ENCODE measurements at regions not wholly inside any gene's neighbourhood (a gene's known extent, or its start where the extent isn't known, plus 50 kb on each side); places are given as distances from the start of the nearest gene placed in this dataset.

- TF ChIP-seq, protein P1, sequence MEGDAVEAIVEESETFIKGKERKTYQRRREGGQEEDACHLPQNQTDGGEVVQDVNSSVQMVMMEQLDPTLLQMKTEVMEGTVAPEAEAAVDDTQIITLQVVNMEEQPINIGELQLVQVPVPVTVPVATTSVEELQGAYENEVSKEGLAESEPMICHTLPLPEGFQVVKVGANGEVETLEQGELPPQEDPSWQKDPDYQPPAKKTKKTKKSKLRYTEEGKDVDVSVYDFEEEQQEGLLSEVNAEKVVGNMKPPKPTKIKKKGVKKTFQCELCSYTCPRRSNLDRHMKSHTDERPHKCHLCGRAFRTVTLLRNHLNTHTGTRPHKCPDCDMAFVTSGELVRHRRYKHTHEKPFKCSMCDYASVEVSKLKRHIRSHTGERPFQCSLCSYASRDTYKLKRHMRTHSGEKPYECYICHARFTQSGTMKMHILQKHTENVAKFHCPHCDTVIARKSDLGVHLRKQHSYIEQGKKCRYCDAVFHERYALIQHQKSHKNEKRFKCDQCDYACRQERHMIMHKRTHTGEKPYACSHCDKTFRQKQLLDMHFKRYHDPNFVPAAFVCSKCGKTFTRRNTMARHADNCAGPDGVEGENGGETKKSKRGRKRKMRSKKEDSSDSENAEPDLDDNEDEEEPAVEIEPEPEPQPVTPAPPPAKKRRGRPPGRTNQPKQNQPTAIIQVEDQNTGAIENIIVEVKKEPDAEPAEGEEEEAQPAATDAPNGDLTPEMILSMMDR (IDR thresholded peaks at IDR 0.05; ENCODE audit: low read depth, low read length): no peak
- no peak overlapping the region for H3K4me3 ChIP-seq (ENCODE audit: low read depth, low read length)
These were observed 1323.4 kb upstream of the ATXN8OS start for GRCh38 chr13:68784275-68784674.

- TF ChIP-seq, protein P1 (IDR thresholded peaks at IDR 0.05; ENCODE audit: low read depth, low read length): no peak
- no peak overlapping the region for H3K4me3 ChIP-seq (ENCODE audit: low read depth, low read length)
These were observed 1348.0 kb upstream of the ATXN8OS start for GRCh38 chr13:68759617-68760016.

DNA sequence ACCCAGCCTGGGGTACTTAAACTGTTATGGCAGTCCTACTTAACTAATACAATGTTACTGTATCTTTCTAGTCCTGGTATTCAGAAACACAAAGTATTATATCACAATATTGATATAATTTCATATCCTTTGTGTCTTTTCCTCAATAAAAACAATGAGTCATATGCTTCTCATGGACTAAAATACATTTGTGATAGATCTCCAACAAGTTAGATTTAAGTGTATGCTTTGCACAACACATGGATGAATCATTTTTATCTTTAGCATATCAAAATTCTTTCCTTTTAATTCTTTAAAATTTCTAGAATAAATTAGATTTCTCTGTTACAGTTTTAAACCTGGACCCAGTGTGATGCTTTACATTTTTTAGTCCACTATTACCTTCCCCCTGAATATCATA lies 1357.8 kb upstream of the ATXN8OS start:
- TF ChIP-seq, protein P1 (IDR thresholded peaks at IDR 0.05; ENCODE audit: low read depth, low read length): no peak

DNA sequence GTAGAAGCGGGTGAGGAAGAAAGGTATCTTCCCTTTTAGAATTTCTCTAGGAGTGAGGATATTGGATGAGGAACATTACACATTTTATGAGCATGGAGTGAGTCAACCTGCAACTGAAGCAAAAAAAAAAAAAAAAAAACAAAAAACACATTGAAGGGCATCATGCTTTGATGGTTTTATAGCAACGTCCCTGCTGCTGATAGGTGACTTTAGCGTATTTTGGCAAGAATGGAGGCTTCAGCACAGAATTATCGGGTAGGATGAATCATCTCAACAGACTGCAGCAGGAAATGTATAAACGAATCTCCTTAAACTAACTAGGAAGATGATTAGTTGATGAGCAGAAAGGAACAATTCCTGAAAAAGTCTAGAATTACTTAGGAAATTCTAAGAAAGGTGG lies 1359.6 kb upstream of the ATXN8OS start:
- TF ChIP-seq, protein P1 (IDR thresholded peaks at IDR 0.05; ENCODE audit: low read depth, low read length): no peak
- no peak overlapping the region for H3K4me3 ChIP-seq (ENCODE audit: low read depth, low read length)

More for the DNA sequence above, 1357.8 kb upstream of the ATXN8OS start:
- no peak overlapping the region for H3K4me3 ChIP-seq (ENCODE audit: low read depth, low read length)

DNA sequence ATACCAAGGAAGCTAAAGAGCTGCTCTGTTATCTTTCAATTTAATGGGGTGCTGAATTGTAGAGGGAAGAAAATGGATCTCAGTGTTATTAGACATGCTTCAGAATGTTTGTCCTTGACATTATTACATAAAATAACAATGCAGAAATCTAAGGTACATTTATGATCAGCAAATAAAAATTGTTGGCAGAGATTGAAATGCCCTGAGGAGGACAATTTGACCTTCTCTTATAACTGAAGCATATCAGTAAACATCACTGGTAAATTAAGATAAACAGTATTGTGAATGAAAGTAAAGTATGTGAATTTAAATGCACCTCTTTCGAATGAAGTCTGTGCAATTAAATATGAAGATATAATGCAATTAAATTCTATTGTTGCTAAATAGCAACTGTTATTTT lies 1362.1 kb upstream of the ATXN8OS start:
- TF ChIP-seq, protein P1 (IDR thresholded peaks at IDR 0.05; ENCODE audit: low read depth, low read length): no peak

GRCh38 chr13:68736961-68737360 lies 1370.7 kb upstream of the ATXN8OS start:
- H3K4me3 ChIP-seq (ENCODE audit: low read depth, low read length): no peak overlapping the region
- TF ChIP-seq, protein P1 (IDR thresholded peaks at IDR 0.05; ENCODE audit: low read depth, low read length): no peak

More for the DNA sequence above, 1362.1 kb upstream of the ATXN8OS start:
- no peak overlapping the region for H3K4me3 ChIP-seq (ENCODE audit: low read depth, low read length)

DNA sequence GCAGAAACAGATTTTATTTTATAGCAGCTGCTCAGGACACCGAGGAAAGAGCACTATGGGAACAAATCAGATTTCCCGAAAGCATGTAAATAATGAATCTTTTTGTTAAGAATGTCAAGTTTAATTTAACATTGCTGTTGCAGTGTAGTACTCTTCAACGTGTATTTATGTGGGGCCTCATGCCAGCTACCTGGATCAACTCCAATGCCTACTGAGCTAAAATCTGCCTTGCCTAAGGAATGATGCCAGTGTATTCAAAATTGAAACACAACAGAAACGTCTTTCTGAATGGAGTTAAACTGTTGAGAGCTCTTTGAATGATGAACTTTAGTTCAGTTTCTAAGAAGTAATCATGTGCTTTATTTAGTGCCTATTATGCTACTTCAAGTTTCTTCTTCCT lies 1379.8 kb upstream of the ATXN8OS start:
- TF ChIP-seq, protein P1 (IDR thresholded peaks at IDR 0.05; ENCODE audit: low read depth, low read length): no peak
- H3K4me3 ChIP-seq (ENCODE audit: low read depth, low read length): no peak overlapping the region

Measured in WI38 (cell line).